ENCODE measurements at regions not wholly inside any gene's neighbourhood (a gene's known extent, or its start where the extent isn't known, plus 50 kb on each side); places are given as distances from the start of the nearest gene placed in this dataset.

- TF ChIP-seq, protein P1, sequence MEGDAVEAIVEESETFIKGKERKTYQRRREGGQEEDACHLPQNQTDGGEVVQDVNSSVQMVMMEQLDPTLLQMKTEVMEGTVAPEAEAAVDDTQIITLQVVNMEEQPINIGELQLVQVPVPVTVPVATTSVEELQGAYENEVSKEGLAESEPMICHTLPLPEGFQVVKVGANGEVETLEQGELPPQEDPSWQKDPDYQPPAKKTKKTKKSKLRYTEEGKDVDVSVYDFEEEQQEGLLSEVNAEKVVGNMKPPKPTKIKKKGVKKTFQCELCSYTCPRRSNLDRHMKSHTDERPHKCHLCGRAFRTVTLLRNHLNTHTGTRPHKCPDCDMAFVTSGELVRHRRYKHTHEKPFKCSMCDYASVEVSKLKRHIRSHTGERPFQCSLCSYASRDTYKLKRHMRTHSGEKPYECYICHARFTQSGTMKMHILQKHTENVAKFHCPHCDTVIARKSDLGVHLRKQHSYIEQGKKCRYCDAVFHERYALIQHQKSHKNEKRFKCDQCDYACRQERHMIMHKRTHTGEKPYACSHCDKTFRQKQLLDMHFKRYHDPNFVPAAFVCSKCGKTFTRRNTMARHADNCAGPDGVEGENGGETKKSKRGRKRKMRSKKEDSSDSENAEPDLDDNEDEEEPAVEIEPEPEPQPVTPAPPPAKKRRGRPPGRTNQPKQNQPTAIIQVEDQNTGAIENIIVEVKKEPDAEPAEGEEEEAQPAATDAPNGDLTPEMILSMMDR (conservative IDR thresholded peaks at IDR 0.05) = no peak
- TF ChIP-seq ZFX (IDR thresholded peaks at IDR 0.05) = no peak
Measured at GRCh38 chr20:47973519-47974233, 188.4 kb upstream of the SULF2 start.

Data from C4-2B (cell line).